ENCODE measurements at regions not wholly inside any gene's neighbourhood (a gene's known extent, or its start where the extent isn't known, plus 50 kb on each side); places are given as distances from the start of the nearest gene placed in this dataset.
"Not testable (repeated sequence)": the region's sequence is repeated elsewhere in the genome, so short reads cannot be mapped to it uniquely, and the experiment has no call there.

DNA sequence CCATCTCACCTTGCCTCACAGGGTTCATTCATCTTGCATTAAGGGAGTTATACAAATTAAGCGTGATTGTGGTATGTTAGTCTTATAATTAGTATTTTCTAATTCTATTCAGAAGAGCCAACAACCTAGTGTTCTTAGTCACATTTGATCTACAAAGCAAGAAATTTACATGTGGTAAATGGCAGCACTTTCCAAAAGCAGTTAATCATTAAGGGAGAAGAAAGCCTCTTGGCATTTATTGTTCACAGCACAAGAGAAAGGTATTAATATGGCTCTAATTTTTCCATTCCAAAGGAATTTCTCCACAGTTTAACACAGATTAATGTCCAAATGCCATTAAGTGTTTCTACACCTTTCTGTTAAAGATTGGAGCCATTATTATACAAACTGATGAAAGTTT lies 1077.1 kb downstream of the ZPLD1 start:
- DNase-seq = no peak

DNA sequence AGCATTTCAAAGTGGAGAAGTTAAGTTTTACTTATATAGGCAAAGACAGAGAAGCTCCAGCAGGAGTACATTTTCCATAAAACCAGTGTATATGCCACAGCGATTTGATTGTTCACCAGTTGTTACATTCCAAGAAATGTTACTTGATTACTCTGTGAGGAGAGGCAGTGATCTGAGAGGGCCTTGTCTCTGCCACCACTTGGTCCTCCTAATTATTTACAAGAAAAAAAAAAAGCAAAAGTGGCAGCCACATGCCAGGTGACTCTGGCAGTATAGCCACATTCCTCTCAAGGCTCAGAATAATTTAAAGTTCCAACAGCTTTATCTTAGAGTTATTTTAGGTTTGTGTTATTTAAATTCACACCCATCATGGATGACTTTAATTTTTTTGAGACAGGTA lies 1077.8 kb downstream of the ZPLD1 start:
- DNase-seq = no peak

DNA sequence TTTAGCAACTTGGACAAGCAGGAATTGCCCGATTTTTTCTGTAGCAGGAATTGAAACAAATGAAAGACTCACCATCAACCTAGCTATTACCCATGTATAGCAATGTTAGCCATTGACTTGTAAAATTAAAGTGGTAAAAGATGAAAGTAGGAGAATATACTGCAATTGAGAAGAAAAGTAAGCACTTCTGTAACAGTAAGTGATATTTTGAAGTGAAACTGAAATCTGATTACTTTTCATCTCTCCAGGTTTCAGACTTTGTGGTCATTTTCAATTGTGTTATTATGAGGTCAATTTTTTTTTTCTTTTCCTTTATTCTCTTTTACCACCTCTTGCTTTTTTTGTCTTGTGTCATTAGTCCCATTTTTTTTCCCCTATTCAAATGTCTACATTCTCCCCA lies 1078.2 kb downstream of the ZPLD1 start:
- DNase-seq = no peak

DNA sequence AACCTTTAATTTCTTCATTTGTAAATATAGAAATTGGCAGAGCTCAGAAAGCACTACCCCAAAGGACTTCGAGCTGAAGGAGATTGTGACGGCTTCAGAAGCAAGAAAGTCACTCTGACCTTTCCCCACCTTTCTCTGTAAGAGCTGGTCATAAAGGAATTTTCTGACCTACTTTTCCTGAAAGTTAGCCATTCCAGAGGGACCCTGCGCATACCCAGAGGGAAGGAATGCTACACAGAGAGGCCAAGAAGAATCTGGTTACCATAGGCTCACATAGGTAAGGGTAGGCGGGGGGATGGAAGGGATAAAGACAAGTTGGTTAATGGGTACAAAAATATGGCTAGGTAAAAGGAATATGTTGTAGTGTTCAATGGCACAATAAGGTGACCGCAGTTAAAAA lies 1080.3 kb downstream of the ZPLD1 start:
- no peak for DNase-seq

DNA sequence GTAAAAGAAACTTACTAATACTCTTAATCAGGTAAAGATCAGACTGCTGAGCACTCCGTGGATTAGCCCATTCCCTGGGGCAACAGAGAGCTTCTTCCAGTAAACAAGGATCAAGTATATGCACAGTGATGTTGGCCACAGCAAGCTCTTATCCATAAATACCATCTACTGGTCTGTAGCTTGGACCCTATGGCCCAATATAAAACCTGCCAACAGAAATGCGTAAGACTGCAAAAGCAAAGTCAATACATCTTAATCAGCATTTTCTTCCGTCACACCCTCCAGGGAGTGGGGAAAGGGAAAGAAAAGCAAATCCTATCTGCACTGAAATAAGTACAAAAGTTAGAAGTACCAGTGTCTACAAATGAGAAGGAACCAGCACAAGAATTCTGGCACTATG lies 1082.1 kb downstream of the ZPLD1 start:
- no peak for DNase-seq

DNA sequence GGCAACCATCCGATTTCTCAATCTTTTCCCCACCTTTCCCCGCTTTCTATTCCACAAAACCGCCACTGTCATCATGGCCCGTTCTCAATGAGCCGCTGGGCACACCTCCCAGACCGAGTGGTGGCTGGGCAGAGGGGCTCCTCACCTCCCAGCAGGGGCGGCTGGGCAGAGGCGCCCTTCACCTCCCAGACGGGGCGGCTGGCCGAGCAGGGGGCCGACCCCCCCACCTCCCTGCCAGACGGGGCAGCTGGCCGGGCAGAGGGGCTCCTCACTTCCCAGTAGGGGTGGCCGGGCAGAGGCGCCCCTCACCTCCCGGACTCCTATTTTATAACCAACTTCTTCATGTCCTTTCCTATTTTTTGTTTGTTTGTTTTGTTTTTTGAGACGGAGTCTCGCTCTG lies 1096.5 kb downstream of the ZPLD1 start:
- DNase-seq = not testable (repeated sequence)

DNA sequence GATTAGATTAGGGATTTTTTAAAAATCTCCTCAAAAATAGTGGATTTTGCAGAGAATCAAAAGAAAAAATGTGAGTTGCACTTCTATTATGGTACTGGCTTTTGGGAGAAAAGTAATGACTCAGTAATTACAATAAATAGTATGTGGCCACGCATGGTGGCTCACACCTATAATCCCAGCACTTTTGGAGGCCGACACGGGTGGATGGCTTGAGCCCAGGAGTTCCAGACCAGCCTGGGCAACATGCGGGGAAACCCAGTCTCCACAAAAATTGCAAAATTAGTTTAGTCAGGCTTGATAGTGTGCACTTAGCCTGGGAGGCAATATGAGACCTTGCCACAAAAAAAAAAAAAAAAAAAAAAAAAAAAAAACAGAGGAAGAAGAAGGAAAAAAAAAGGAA lies 1098.2 kb downstream of the ZPLD1 start:
- DNase-seq = no peak

DNA sequence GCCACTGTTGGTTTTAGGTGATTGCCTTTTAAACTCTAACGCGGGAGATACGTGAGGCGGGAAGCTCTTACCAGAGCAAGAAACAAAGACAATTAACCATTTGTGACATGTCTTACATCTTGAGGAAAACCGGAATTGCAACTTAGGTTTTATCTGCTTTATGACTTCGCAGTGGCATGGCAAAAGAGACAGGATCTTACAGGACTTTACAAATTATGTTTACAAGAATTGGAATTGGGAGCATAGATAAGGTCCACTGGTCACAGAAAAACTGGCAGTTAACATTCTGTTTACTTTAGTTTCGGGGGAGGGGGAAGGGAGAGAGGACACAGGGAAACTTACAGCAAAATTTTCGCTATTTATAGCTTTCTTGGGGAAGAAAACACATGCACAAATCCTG lies 1119.6 kb downstream of the ZPLD1 start:
- no peak for DNase-seq

DNA sequence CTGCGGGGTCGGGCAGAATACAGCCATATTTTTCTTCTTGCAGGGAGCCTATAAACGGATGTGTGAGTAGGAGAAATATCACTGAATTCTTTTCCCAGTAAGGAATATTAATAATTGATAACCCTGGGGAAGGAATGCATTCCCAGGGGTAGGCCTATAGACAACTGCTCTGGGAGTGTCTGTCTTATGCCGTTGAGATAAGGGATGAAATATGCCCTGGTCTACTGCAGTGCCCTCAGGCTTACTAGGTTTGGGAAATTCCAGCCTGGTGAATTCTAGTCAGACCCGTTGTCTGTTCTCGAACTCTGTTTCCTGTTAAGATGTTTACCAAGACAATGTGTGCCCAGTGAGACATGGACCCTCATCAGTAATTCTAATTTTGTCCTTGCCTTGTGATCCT lies 1129.3 kb downstream of the ZPLD1 start:
- not testable (repeated sequence) for DNase-seq

DNA sequence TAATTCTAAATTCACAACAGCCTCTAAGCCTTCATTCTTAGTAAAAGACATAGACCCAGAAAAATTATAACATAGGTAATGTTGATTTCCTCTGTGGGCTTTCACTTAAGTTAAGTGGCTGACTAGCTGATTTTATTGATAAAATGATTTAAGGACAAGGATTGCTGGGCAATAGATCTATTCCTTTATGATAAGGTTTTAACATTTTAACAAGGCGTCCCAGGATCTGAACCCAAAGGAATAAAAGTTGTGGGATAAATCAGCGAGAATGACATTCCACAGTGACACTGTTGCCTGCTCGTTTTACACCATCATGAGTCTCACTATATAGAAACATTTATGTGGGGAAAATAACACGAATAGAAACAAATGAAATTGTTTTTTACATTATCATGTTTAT lies 1151.0 kb downstream of the ZPLD1 start:
- no peak for DNase-seq

DNA sequence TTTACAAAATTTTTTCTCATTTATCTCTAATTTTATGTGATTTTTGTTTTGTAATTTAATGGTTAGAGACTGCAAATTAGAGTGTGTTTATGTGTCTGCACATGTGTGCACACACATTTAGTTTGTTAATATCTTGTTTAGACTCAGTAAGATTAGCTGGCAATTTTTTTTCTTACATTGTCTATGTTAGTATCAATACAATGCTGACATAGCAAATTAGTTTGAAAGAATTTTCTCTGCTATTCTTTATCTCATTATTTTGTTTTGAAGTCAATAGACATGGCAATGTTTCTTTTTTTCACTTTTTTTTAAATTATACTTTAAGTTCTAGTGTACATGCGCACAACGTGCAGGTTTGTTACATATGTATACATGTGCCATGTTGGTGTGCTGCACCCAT lies 1155.0 kb downstream of the ZPLD1 start:
- no peak for DNase-seq

DNA sequence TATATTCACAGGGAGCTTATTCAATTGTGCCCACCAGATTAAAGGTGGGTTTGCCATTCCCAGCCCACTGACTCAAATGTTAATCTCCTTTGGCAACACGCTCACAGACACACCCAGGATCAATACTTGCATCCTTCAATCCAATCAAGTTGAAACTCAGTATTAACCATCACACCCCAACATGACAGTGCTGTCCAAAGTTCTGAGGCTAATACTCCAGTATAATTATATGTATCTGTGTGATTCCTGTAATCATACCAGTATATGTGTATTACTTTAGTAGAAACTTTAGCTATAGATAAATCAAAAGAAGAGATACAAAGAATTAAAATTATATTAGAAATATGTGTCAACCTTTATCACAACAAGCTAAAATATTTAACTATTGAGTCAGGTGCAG lies 1166.0 kb downstream of the ZPLD1 start:
- DNase-seq = no peak

DNA sequence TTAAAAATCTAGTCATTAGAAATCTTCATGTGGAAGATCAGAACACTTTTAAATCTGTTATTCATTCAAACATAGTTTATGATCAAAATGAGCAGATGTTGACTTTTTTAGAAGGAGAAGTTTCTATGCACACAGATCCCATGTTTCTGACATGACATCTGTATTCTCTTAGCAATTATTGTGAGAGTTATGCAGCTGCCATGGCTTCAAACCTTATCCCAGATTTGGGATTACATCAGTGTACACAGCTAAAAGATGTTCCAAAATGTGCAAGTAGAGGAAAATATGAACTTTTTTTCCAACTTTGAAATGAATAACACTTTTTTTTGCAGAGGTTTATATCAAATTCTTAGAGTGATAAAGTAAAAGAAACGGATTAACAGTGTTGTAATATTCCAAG lies 1166.9 kb downstream of the ZPLD1 start:
- DNase-seq = no peak

DNA sequence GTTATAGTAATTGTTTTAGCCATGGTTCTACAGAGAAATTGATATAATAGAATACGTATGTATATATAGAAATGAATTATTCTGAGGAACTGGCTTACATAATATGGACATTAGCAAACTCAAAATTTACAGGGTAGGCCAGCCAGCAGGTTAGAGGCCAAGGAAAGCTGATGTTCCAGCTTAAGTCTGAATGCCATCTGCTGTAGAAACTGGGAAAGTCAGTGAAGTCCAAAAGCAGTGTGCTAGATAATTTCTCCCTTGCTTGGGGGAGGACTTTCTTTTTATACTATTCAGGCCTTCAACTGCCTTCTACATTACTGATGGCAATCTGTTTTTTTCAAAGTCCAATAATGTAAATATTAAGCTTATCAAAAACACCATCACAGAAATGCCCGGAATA lies 1174.7 kb downstream of the ZPLD1 start:
- no peak for DNase-seq

DNA sequence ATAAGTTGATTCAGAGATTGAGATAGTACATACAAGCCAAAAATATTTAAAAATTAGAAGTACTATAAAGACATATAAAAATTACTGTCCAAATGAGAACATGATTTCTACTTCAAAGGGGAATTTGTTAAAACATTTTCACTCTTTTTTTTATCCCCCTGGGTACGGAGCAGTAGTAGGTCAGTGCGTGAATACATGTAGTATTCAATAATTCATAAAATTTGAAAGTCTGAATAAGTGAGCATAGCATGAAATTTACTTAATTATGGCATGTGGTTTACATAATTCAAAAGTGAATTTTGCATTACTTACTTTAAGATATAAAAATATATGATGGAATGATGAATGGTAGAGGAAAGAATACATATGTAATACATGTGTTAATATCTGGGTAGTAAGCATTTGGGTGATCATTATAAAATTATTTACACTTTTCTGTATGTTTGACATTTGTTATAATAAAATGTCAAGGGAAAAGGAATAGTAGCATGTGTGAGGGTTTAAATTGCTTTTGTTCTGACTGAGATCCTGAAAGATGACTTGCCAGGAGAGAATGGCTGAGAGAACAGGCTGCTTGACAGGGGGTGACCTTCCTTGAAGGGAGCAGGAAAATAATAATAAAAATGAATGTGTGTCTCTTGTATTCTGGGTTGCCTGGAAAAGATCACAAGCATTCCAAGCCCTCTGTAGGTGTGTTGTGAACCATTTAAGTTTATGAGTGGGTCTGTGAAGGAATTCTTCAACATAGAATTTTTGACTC lies 1178.8 kb downstream of the ZPLD1 start:
- no peak for DNase-seq

DNA sequence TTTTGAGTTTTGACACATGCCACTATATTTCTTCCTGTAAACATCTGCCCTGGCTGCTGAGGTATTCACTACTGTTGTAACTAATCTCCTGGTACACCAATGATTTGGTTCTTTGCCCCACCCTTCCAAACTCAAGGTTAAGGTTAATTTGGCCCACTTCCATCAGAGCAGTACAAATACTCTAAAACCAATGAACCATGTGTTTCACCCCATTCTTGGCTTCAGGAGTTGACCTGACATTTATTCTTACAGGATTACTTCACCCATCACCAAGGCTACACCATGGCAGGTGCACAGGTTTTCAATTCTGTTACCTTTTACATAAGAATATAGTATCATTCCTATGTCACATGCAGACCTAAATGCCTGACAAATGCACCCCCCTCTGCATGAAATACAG lies 1179.9 kb downstream of the ZPLD1 start:
- peak; percentile 26 for DNase-seq

DNA sequence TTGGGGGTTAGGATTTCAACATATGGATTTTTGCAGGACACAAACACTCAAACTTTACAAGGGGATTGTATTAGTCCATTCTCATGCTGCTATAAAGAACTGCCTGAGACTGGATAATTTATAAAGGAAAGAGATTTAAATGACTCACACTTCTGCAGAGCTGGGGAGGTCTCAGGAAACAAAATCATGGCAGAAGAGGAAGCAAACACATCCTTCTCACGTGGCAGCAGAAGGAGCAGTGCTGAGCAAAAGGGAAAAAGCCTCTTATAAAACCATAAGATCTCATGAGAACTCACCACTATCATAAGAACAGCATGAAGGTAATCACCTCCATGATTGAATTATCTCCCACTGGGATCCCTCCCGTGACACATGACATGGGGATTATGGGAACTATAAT lies 1183.1 kb downstream of the ZPLD1 start:
- no peak for DNase-seq

DNA sequence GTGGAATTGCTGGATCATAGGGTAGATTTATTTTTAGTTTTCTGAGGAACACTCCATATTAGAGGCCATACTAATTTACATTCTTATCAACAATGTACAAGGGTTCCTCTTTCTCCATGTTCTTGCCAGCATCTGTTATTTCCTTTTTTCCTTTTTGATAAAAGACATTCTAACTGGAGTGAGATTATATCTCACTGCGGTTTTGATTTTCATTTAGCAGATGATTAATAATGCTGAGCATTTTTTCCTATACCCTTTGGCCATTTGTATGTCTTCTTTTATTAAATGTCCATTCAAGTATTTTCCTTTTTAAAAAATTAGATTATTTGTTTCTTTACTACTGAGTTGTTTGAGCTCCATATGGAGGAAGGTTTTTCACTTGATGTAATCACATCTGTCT lies 1189.5 kb downstream of the ZPLD1 start:
- DNase-seq = no peak

DNA sequence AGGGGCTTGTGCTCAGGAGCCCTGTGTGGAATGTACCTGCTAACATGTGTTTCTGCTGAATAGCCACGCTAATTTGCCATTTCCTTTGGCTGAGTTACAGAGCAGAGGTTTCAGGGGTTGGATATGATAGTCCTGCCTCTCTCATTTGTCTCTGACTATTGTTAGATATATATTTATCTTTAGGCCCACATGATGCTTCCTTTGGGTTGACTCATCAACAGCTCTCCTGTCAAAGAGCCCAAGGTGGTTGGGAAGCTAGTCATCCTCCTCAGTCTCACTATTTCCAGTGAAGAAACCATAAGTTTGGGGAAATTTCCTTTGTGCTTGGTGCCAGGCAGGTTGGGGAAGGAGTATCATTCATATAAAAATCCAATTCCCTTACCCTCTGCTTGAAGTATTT lies 1194.6 kb downstream of the ZPLD1 start:
- DNase-seq = no peak

DNA sequence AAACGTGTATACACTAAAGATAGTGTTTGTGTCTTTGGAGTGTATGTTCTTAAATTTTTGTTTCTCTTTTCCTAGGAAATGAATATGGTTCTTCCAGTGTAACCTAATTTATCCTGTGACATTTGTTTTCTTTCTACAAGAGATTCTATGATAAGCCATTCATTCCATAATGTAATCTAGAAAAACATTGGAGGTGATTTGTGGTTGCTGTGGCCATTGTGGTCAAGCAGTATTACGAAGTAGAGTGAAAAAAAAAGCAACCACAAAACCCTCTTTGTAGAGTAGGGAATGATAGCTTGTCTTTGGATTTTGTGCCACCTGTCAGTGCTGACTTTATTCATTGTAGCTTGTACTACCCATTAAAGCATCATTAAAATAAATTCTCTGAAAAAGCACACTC lies 1209.6 kb downstream of the ZPLD1 start:
- DNase-seq = no peak

DNA sequence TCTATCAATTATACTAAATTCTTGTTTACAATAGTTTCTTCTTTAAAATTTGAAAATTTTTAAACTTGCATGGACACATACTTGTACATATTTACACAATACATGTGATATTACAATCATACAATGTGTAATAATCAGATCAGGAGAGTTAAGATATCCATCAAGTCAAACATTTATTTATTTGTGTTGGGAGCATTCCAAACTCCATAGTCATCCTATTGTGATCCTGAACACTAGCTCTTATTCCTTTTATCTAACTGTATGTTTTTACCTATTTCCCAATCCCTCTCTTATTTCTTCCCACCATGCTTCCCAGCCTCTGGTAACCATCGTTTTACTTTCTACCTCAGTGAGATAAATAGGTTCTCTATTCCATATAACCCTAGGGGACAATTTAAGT lies 1219.2 kb downstream of the ZPLD1 start:
- no peak for DNase-seq

DNA sequence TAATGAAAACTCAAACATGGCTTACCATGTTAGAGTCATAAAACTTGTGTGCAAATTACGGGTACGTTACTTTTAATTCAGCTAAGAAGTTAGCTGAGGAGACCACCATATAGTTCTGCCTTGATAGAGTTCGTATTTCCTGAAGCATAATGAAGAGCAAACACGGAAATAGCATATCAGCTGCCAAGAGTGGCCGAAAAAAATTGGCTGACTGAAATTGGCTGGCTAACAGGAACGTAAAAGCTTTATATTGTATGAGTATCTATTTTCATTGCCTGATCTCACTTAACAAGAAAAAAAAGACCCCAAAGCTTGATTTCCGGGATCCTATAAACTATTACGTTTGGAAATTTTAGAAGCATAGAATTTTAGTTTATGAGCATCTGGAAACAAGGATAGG lies 1222.9 kb downstream of the ZPLD1 start:
- DNase-seq = no peak

DNA sequence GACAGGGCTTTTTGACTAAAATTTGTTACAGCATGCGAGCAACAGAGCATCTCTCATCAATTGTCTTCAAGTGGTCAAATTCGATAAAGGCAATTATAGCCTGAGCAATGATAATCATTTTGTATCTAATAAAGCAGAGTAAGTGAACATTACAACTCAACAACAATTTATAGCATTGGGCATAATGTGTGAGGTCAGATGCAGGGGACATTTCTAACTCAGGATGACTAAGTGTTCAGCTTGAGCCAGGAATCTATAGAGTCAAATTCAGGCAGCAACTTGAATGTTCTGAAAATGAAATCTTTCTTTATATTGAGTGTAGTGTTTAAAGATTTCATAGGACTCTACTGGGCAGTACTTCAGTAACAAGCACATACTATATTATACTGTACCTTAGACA lies 1226.0 kb downstream of the ZPLD1 start:
- no peak for DNase-seq

DNA sequence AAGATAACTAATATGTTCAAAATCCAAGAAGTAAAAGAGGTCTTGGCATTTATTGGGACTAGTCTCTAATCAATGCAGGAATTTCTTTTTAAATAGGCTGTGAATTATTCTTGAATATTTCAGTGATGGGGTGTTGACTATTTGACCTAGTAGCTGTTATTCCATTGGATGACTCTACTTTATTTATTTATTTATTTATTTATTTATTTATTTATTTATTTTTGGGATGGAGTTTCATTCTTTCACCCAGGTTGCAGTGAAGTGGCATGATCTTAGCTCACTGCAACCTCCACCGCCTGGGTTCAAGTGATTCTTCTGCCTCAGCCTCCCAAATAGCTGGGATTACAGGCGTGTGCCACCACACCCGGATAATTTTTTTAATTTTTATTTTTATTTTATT lies 1227.8 kb downstream of the ZPLD1 start:
- DNase-seq = no peak

DNA sequence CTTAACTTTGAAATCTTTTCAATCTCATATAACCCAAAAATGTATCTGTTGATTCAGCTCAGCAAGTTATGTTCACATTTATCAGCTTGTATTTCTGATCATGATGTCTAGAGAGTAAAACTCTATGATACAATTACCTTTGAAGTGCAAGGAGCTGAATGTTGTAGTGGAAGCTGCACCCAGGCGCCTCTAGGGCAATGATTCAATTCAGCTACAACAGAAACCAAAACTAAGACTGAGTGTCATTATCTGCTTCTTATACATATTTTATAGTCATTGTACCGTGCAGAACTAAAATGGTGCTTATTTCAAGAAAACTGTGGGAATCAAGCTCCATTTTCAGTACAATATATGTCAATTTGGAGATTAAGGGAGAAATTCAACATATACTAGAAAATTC lies 1237.5 kb downstream of the ZPLD1 start:
- no peak for DNase-seq

DNA sequence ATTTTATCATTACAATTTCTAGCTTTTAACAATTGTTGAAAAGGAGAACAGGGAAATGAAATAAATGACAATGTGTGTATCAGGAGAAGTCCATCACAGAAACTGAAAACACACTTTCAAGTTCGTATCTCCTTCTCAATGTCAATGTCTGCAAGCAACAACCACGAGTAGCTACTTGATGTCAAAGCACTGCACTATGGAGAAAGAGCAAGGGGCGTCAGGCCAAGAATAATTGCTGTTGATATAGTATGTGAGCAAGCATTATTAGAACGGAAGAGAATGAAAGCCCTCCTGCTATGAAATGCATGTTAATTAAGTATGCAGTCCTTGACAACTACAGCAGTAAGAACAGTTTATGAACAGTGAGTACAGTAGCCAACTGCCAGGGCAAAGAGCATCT lies 1250.1 kb downstream of the ZPLD1 start:
- peak; percentile 10 for DNase-seq
